G401.6 (cell line): ENCODE measurements at regions not wholly inside any gene's neighbourhood (a gene's known extent, or its start where the extent isn't known, plus 50 kb on each side); places are given as distances from the start of the nearest gene placed in this dataset.

Experiments
- FAIRE-seq: peaks from 2 replicates; lab custom pipeline; 2012; peaks lifted over from hg19 to GRCh38; lab: Jason Lieb, UNC

DNA sequence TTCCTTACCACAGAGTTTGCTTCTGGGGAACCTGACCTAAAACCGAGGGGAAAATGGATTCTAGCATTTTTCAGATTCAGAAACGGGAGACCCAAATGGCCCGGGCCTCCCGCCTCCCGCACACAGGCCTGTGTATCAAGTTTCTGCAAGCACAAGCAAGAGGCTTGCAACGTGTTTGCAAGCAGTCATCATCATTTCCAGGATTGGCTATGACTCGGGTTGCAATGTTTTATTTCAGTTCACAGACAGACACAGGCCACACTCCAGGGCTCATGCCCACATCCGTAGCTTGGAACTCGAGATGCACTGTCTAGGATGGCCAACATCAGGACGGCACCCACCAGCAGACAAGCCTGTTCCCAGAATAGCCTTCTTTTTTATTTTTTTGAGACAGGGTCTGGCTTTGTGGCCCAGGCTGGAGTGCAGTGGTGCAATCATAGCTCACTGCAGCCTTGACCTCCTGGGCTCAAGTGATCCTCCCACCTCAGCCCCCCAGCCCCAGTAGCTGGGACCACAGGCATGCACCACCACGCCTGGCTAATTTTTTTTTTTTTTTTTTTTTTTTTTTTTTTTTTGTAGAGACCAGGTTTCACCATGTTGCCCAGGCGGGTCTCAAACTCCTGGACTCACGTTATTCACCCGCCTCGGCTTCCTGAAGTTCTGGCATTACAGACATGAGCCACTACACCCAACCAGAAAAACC, 68.1 kb upstream of the FOXK1 start:
- no peak for FAIRE-seq

GRCh38 chr7:4616116-4616515, 66.0 kb upstream of the FOXK1 start:
- no peak for FAIRE-seq

GRCh38 chr7:4621396-4621795, 60.7 kb upstream of the FOXK1 start:
- FAIRE-seq: no peak

- no peak for FAIRE-seq
These were observed 55.7 kb upstream of the FOXK1 start for GRCh38 chr7:4626318-4626845.

- FAIRE-seq: no peak
These were observed 52.7 kb upstream of the FOXK1 start for GRCh38 chr7:4629287-4629895.

GRCh38 chr7:4631380-4632179, 50.5 kb upstream of the FOXK1 start:
- FAIRE-seq: no peak
